A549 (cell line): ENCODE measurements at regions not wholly inside any gene's neighbourhood (a gene's known extent, or its start where the extent isn't known, plus 50 kb on each side); places are given as distances from the start of the nearest gene placed in this dataset.
A peak's percentile ranks its signal among the peaks of the same experiment; 100 is the strongest.

ENCODE experiments used
- ATAC-seq, 2 experiments: fragments of 200-7000 bp in 1 of 2; fragments of >200 bp in 1 of 2; cut with Nextera tagmentation in 1 of 2; cut with Tn5 transposase in 1 of 2; 3 replicates each; pipeline versions ENCODE4 v1.8.0 to v1.9.1; 2018 to 2020; ENCODE audit warnings: mild to moderate bottlenecking in 1 of 2, moderate library complexity in 1 of 2
- CTCF ChIA-PET: fragments of 300-600 bp; sonication (Branson Sonifier 250); formaldehyde crosslinking; extraction: SDS; loops from one replicate; lab custom pipeline; 2021; ENCODE audit warnings: antibody characterized with exemption, inconsistent platforms; lab: Yijun Ruan, JAX
- POLR2A ChIA-PET: fragments of 350-600 bp; formaldehyde crosslinking; extraction: SDS; loops from one replicate; lab custom pipeline; 2021; ENCODE audit warnings: antibody characterized with exemption, inconsistent platforms; lab: Yijun Ruan, JAX
- DNase-seq, 2 experiments: peaks; one replicate each; pipeline versions ENCODE4 v3.0.0 to v3.0.0-alpha.2; 2011 to 2016; ENCODE audit warnings: low read depth in 1 of 2, low spot score in 1 of 2
- FAIRE-seq: peaks from 2 replicates; lab custom pipeline; 2011; peaks lifted over from hg19 to GRCh38; lab: Jason Lieb, UNC
- H3K27ac ChIP-seq, 2 experiments: fragments of >200 bp; sonication (Bioruptor Twin); formaldehyde crosslinking; 3 replicates each; pipeline ENCODE4 v1.5.1; 2016 to 2017
- H3K4me1 ChIP-seq: fragments of >200 bp; sonication (Bioruptor Twin); formaldehyde crosslinking; 3 replicates; pipeline ENCODE4 v1.6.1; 2016
- H3K4me2 ChIP-seq: fragments of >200 bp; sonication (Bioruptor Twin); formaldehyde crosslinking; 3 replicates; pipeline ENCODE4 v1.6.1; 2016
- H3K4me3 ChIP-seq: fragments of >200 bp; sonication (Bioruptor Twin); formaldehyde crosslinking; 3 replicates; pipeline ENCODE4 v1.5.1; 2016
- H3K9me3 ChIP-seq: fragments of >200 bp; sonication (Bioruptor Twin); formaldehyde crosslinking; 3 replicates; pipeline ENCODE4 v1.6.1; 2016
- BHLHE40 ChIP-seq: IDR thresholded peaks from 2 replicates; pipeline ENCODE4 v1.6.1; 2012; ENCODE audit warnings: low read depth, low read length, inconsistent platforms
- CBX2 ChIP-seq: fragments of 200-600 bp; sonication (generic); IDR thresholded peaks from 2 replicates; pipeline ENCODE4 v1.6.1; 2016; ENCODE audit warnings: low read depth, mild to moderate bottlenecking, borderline replicate concordance
- CBX8 ChIP-seq: fragments of 200-600 bp; sonication (generic); IDR thresholded peaks from 2 replicates; pipeline ENCODE4 v1.6.1; 2016
- CEBPB ChIP-seq, 2 experiments: fragments of >200 bp in 1 of 2; sonication (Bioruptor Twin) in 1 of 2; formaldehyde crosslinking in 1 of 2; IDR thresholded peaks; 2 replicates each; pipeline ENCODE4 v1.6.1; 2012 to 2016
- E2F6 ChIP-seq: IDR thresholded peaks from 2 replicates; pipeline ENCODE4 v1.6.1; 2012; ENCODE audit warnings: low read depth, borderline replicate concordance
- EHF ChIP-seq: fragments of 250-450 bp; sonication (Bioruptor Pico); IDR thresholded peaks from 2 replicates; pipeline ENCODE4 v1.5.0; 2020; ENCODE audit warnings: mild to moderate bottlenecking
- EHMT2 ChIP-seq: fragments of 200-600 bp; sonication (generic); IDR thresholded peaks from 2 replicates; pipeline ENCODE4 v1.6.1; 2016; ENCODE audit warnings: antibody characterized with exemption, low read depth, mild to moderate bottlenecking, moderate library complexity
- ESRRA ChIP-seq: fragments of 150-350 bp; IDR thresholded peaks from 2 replicates; pipeline ENCODE4 v1.6.1; 2014; ENCODE audit warnings: mild to moderate bottlenecking, low read length, borderline replicate concordance
- GATA3 ChIP-seq: IDR thresholded peaks from 2 replicates; pipeline ENCODE4 v1.6.1; 2012; ENCODE audit warnings: borderline replicate concordance
- HES2 ChIP-seq: fragments of >200 bp; sonication (Bioruptor Twin); formaldehyde crosslinking; IDR thresholded peaks from 2 replicates; pipeline ENCODE4 v1.6.1; 2016
- HEYL ChIP-seq: fragments of 250-450 bp; sonication (Bioruptor Pico); IDR thresholded peaks from 2 replicates; pipeline ENCODE4 v1.8.0; 2021; ENCODE audit warnings: mild to moderate bottlenecking, moderate library complexity
- HOXA7 ChIP-seq: fragments of 250-450 bp; sonication (Bioruptor Pico); IDR thresholded peaks from 2 replicates; pipeline ENCODE4 v1.5.0; 2020; ENCODE audit warnings: mild to moderate bottlenecking, moderate library complexity
- JUN ChIP-seq, 2 experiments: fragments of >200 bp; sonication (Bioruptor Twin); formaldehyde crosslinking; IDR thresholded peaks; 2 replicates in 1 of 2; 3 replicates in 1 of 2; pipeline ENCODE4 v1.6.1; 2016 to 2017
- KDM1A ChIP-seq: fragments of 200-600 bp; sonication (generic); IDR thresholded peaks from 2 replicates; pipeline ENCODE4 v1.6.1; 2016; ENCODE audit warnings: low read depth, mild to moderate bottlenecking
- KDM5A ChIP-seq: fragments of 200-600 bp; sonication (generic); IDR thresholded peaks from 2 replicates; pipeline ENCODE4 v1.6.1; 2016; ENCODE audit warnings: antibody characterized with exemption, mild to moderate bottlenecking
- MAX ChIP-seq: IDR thresholded peaks from 2 replicates; pipeline ENCODE4 v1.6.1; 2012
- MAZ ChIP-seq: fragments of 150-350 bp; IDR thresholded peaks from 2 replicates; pipeline ENCODE4 v1.6.1; 2014; ENCODE audit warnings: antibody characterized with exemption, low read depth, low read length, borderline replicate concordance
- NFE2L2 ChIP-seq: fragments of 150-350 bp; conservative IDR thresholded peaks from 2 replicates; pipeline ENCODE4 v1.6.1; 2014; ENCODE audit warnings: low read length
- NPAS2 ChIP-seq: fragments of 250-450 bp; sonication (Bioruptor Pico); IDR thresholded peaks from 2 replicates; pipeline ENCODE4 v1.8.0; 2022; ENCODE audit warnings: mild to moderate bottlenecking, moderate library complexity, borderline replicate concordance
- NR3C1 ChIP-seq: fragments of >200 bp; sonication (Bioruptor Twin); formaldehyde crosslinking; IDR thresholded peaks from 3 replicates; pipeline ENCODE4 v1.6.1; 2017
- PBX3 ChIP-seq: IDR thresholded peaks from 2 replicates; pipeline ENCODE4 v1.6.1; 2012
- PHF8 ChIP-seq: fragments of 200-600 bp; sonication (generic); IDR thresholded peaks from 2 replicates; pipeline ENCODE4 v1.6.1; 2016; ENCODE audit warnings: low read depth, mild to moderate bottlenecking, antibody characterized with exemption, moderate library complexity, borderline replicate concordance
- POLR2A ChIP-seq: IDR thresholded peaks from 2 replicates; pipeline ENCODE4 v1.6.1; 2012; ENCODE audit warnings: mild to moderate bottlenecking, low read length
- RAD21 ChIP-seq, 2 experiments: fragments of >200 bp in 1 of 2; sonication (Bioruptor Twin) in 1 of 2; formaldehyde crosslinking in 1 of 2; IDR thresholded peaks in 1 of 2; conservative IDR thresholded peaks in 1 of 2; 2 replicates in 1 of 2; 3 replicates in 1 of 2; pipeline ENCODE4 v1.6.1; 2012 to 2018; ENCODE audit warnings: inconsistent platforms in 1 of 2
- RCOR1 ChIP-seq: fragments of 150-350 bp; IDR thresholded peaks from 2 replicates; pipeline ENCODE4 v1.6.1; 2014; ENCODE audit warnings: antibody characterized with exemption, low read length, low read depth
- RFX5 ChIP-seq: fragments of 450-650 bp; IDR thresholded peaks from 2 replicates; pipeline ENCODE4 v1.7.1; 2014; ENCODE audit warnings: antibody characterized with exemption, mild to moderate bottlenecking, moderate library complexity
- RNF2 ChIP-seq: fragments of 200-600 bp; sonication (generic); IDR thresholded peaks from 2 replicates; pipeline ENCODE4 v1.6.1; 2016; ENCODE audit warnings: low read depth, mild to moderate bottlenecking, antibody characterized with exemption, moderate library complexity, borderline replicate concordance
- SREBF2 ChIP-seq: fragments of 450-650 bp; IDR thresholded peaks from 2 replicates; pipeline ENCODE4 v1.6.1; 2014; ENCODE audit warnings: mild to moderate bottlenecking, moderate library complexity
- TP53 ChIP-seq: fragments of 250-450 bp; sonication (Bioruptor Pico); IDR thresholded peaks from 2 replicates; pipeline ENCODE4 v1.5.0; 2021; ENCODE audit warnings: mild to moderate bottlenecking, moderate library complexity
- USF2 ChIP-seq: fragments of 450-650 bp; IDR thresholded peaks from 2 replicates; pipeline ENCODE4 v1.6.1; 2014; ENCODE audit warnings: antibody characterized with exemption
- ZC3H11A ChIP-seq: fragments of 450-650 bp; IDR thresholded peaks from 2 replicates; pipeline ENCODE4 v1.6.1; 2014; ENCODE audit warnings: antibody characterized with exemption, mild to moderate bottlenecking
- ZNF302 ChIP-seq: fragments of 250-450 bp; sonication (Bioruptor Pico); IDR thresholded peaks from 2 replicates; pipeline ENCODE4 v1.9.0; 2021; ENCODE audit warnings: inconsistent platforms, mild to moderate bottlenecking, moderate library complexity
- ZSCAN20 ChIP-seq: fragments of 250-450 bp; sonication (Bioruptor Pico); IDR thresholded peaks from 2 replicates; pipeline ENCODE4 v1.8.0; 2022; ENCODE audit warnings: mild to moderate bottlenecking, moderate library complexity
- WGBS: methylation state at CpG from one replicate; pipeline ENCODE4 v1.1.6; 2017; ENCODE audit errors: missing lambda C conversion rate; 5-methylcytosine and 5-hydroxymethylcytosine counted together
- TF ChIP-seq, protein P1 (sequence below): fragments of 250-450 bp; sonication (Bioruptor Pico); IDR thresholded peaks from 2 replicates; pipeline ENCODE4 v1.5.0; 2020; ENCODE audit warnings: low read depth, mild to moderate bottlenecking, moderate library complexity

- TF ChIP-seq HES2 (no peak), ZC3H11A (no peak), HEYL (CRISPR knock-in tag) (no peak), KDM1A (no peak), GATA3 (peak; percentile 55; the same call in 1 of the 2 replicates), HOXA7 (no peak), BHLHE40 (no peak), TP53 (CRISPR knock-in tag) (no peak), ZNF302 (CRISPR knock-in tag) (no peak), EHF (CRISPR knock-in tag) (no peak), RNF2 (no peak), CBX2 (no peak), RCOR1 (no peak), EHMT2 (no peak), NFE2L2 (no peak), KDM5A (no peak), USF2 (no peak), NR3C1 (no peak), ZSCAN20 (CRISPR knock-in tag) (no peak), CEBPB (IDR thresholded peaks at IDR 0.05) (peak; percentile 44 to 84; a peak in 3 of 4 replicates), POLR2A (no peak), SREBF2 (no peak), ESRRA (no peak), RFX5 (no peak), MAX (peak; percentile 33; the same call in 1 of the 2 replicates), NPAS2 (CRISPR knock-in tag) (no peak), E2F6 (no peak), PBX3 (no peak), JUN (IDR thresholded peaks at IDR 0.05) (peak in 1 of 2 experiments; percentile 32; a peak in 1 of 5 replicates)
- TF ChIP-seq, protein P1, sequence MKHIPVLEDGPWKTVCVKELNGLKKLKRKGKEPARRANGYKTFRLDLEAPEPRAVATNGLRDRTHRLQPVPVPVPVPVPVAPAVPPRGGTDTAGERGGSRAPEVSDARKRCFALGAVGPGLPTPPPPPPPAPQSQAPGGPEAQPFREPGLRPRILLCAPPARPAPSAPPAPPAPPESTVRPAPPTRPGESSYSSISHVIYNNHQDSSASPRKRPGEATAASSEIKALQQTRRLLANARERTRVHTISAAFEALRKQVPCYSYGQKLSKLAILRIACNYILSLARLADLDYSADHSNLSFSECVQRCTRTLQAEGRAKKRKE: no peak
- TF ChIP-seq, all 56 proteins: peak for 9
Observed at GRCh38 chr3:66593978-66594377, 93.2 kb upstream of the LRIG1 start (continued).

DNA sequence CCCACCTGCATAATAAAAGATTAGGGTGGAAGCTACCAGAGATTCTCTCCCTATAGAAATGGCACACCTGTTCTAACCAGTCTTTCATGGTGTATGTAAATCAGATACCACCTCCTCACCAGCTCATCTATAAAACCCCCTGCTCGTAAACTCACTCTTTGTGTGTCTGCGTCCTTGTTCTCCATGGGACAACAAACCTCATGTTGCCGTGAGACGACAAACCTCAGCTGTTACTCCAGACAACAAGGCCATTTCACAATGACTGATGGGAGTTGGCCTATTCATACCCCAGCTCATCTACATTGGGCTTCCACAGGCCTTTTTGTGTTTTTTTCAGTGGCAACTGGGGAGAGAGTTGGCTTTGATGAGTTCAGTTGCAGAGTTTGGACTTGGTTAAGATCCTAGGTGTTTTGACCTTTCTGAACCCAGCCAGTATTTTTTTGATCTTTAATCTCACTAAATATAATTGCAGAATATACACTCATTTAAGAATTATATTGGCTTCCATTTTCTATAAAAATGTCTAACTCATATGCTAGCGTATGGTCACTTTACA lies 96.6 kb upstream of the LRIG1 start:
- Histone ChIP-seq H3K4me1 (peaks cover 23% of the 10 kb centered on the region), H3K4me3 (no peak overlapping the region), H3K27ac (peak overlapping the region in 1 of 2 experiments; percentile 67; a peak in 1 of 6 replicates), H3K9me3 (no peaks in the 10 kb centered on the region), H3K4me2 (no peak overlapping the region)
- POLR2A ChIA-PET: no interaction called here
- CTCF ChIA-PET: no interaction called here
- WGBS: 89% methylated on average over 5 of the region's 5 CpGs
- ATAC-seq (no peak), FAIRE-seq (no peak), DNase-seq (no peak)
- TF ChIP-seq ZNF302 (CRISPR knock-in tag): no peak
- no peak for TF ChIP-seq ESRRA
- no peak for TF ChIP-seq MAZ
- no peak for TF ChIP-seq RFX5
- TF ChIP-seq NFE2L2: no peak
- no peak for TF ChIP-seq CBX8
- no peak for TF ChIP-seq NPAS2 (CRISPR knock-in tag)
- no peak for TF ChIP-seq RAD21 (conservative IDR thresholded peaks at IDR 0.05 in 1 of 2, IDR thresholded peaks at IDR 0.05 in 1 of 2)
- TF ChIP-seq KDM1A: no peak
- TF ChIP-seq E2F6: no peak
- no peak for TF ChIP-seq MAX
- TF ChIP-seq PHF8: no peak
